NCI-H345 treated with DMSO at 0.1 percent for 48 hours (cell line): ENCODE measurements at regions not wholly inside any gene's neighbourhood (a gene's known extent, or its start where the extent isn't known, plus 50 kb on each side); places are given as distances from the start of the nearest gene placed in this dataset.

Source experiments
- DNase-seq: peaks from one replicate; lab custom pipeline; 2025; ENCODE audit not compliant: unreplicated experiment; lab: John Stamatoyannopoulos, UW

DNA sequence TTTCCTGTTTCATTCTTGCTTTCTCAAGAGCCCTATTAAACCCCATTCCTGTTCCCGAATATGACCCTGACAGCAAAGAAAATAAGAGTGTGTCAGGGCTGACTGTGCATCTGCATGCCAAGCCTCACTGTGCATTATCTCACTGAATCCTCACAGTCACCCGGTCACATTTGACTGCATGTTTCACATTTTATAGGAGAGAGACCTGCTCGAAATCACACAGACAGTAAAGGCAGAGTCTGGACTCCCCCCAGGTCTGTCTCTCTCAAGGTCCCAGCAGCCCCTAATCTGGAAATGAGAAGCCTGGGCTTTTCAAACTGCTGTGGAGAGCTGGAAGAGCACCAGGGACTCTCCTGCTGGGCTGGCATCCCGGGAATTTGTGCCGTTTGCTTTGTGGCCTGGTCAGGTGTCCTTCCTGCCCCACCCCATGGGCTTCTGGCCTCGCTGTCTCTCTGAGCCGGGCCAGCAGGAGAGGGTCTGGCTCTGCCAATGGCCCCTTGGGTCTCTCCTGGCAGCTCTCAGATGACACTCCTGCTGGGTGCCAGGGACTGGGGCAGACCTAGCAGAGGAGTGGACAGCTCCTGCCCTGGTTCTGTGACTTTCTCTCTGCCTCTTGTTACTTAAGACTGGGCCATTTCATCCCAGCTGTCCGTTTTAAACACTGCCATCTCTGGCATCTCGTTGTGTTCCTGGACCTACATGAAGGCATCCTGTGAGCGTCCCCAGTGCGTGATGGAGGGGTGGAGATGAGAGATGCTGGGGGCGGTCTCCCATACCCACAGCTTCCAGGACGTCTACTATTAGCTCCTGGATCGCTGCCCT, 173.6 kb downstream of the ARHGAP12 start:
- DNase-seq, result no peak

DNA sequence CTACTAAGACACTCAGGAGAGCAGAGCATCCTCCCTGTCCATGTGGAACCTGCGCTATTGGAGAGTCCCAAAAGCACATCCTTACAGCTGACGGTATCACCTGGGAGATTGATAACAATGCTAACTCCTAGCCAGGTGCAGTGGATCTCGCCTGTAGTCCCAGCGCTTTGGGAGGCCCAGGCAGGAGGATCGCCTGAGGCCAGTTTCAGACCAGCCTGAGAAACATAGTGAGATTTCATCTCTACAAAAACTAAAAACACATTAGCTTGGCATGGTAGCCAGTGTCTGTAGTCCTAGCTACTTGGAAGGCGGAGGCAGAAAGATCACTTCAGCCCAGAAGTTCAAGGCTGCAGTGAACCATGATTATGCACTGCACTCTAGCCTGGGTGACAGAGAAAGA, 174.9 kb downstream of the ARHGAP12 start:
- DNase-seq, result no peak

GRCh38 chr10:31752170-31752569, 176.5 kb downstream of the ARHGAP12 start:
- DNase-seq, result no peak

- DNase-seq, result no peak
Measured at GRCh38 chr10:31751738-31752080, 176.9 kb downstream of the ARHGAP12 start.

DNA sequence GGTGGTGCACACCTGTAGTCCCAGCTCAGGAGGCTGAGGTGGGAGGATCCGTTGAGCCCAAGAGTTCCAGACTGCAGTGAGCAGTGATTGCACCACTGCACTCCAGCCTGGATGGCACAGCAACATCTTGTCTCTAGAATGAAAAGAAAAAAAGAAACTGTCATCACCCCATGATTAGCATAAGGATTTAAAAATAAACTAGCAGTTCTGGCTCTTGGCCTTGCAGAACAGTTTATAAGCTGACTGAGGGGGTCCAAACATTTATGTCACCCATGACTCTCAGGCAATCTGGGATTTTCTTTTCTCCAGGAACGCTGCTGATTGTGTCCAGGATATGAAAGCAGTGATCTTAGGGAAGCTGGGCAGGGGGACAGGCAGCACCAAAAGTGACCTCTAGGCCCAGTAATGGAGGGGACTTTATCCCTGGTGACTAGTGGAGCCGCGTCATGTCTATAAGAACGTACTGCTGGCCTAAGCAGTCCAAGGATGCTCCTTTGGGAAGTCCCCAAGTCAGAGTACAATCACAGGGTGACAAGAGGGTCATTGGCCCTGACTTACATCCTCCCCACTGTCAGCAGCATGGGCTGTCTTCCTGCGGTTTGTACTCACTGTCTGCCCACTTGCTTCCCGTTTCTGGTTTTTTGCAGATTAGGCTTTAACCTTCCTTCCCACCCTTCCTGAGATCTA, 177.4 kb downstream of the ARHGAP12 start:
- DNase-seq, result no peak

- no peak for DNase-seq
Measured at GRCh38 chr10:31749981-31750840, 178.4 kb downstream of the ARHGAP12 start.

DNA sequence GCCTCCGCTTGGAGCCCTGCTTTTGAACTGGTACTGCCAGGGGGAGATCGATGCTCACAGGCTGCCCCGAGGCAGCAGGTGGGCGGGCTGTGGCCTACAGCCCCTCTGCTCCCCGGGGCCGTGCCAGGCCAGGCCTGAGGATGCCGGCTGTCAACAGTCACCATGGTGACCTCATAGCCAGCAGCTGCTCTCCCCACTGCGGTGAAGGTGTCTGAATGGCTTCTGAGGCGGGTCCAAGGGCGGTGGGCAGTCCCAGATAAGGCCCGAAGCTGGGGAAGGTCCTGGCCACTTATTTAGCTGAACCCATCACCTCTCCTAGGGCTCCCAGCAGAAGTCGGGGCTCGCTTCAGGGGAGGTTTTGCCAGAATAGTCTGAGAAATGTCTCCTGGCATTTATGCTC, 179.3 kb downstream of the ARHGAP12 start:
- DNase-seq, result no peak

DNA sequence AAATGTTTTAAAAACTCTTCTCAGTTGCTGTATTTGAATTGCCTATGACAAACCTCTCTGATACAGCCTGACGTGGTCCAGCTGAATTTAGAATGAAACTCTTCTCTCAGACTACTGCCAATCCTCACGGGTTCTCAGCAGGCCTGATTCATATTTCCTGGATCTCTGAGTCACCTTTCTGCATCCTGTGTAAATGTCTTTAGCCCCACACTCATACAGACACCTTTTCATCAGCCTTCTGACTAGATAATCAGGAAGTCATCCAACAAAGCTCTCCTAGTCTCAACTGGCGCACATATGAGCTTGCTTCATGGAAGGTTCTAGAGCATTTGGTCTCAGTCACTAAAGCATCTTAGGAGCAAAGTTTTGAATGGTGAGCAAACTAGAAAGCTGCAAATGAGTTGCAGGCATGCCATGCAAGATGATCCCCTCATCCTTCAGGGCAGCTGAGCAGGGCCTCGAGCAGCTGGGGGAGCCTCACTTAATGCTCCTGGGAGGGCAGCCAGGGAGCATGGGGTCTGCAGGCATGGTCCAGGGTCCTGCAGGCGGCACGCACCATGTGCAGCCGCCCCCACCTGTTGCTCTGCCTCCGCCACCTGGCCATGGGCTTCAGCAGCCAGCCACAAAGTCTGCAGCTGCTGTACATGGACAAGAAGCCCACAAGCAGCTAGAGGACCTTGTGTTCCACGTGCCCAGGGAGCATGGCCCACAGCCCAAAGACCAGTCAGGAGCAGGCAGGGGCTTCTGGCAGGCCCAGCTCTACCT, 182.8 kb downstream of the ARHGAP12 start:
- no peak for DNase-seq

GRCh38 chr10:31744025-31744424, 184.6 kb downstream of the ARHGAP12 start:
- no peak for DNase-seq

- no peak for DNase-seq
Measured at GRCh38 chr10:31742255-31742654, 186.4 kb downstream of the ARHGAP12 start.

GRCh38 chr10:31741473-31741872, 187.2 kb downstream of the ARHGAP12 start:
- DNase-seq, result no peak

DNA sequence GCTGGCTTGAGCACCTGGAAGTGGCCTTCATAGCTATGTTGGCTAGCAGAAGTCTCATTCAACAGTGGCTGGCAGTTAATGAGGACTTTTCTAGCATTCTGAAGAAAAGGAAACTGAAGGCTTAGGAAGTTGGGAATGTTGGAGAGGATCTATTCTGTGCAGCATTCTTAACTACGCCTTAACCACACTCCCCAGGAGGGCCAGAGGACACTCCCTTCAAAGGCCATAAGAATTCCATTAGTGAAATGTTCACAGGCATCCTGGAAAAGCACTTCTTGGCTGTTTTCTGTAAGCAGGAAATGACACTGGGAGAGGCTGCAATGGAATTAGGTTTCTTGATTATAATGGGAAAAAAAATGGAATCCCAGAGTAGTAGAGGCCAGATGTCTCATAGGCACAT, 188.9 kb downstream of the ARHGAP12 start:
- DNase-seq, result no peak

DNA sequence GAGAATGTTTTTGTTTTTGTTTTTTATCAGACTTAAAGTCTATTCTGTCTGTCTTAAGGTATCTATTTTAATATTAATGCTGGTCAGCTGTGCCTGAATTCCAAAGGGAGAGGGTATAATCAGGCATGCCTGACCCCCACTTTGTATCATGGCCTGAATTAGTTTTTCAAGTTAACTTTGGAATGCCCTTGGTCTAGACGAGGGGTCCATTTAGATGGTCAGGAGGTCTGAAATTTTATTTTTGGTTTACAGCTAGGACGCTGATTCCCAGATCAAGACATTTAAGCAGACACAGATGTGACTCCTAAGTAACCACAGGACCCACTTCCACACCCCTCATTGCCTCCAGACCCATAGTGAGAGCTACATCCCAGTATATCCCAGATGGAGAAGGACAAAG, 189.5 kb downstream of the ARHGAP12 start:
- DNase-seq, result no peak

- DNase-seq, result no peak
Measured at GRCh38 chr10:31731711-31732110, 196.9 kb downstream of the ARHGAP12 start.

DNA sequence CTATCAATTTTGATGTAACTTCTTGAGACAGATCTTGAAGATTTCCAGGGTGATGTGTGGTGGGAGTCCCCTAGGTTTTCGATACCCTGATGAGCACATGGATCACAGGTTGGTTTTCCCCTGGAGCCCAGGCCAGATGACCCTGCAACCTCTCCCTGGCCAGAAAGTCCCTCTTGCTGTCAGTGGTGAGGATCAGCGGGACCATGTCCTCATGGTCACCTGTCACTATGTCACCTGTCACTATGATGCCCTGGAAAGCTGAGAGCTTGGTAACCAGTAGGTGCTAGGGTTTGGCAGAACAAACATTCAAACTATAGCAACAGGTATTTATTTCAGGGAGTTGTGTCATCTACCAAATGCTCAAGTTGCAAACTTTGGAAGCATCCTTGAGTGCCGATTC, 197.9 kb downstream of the ARHGAP12 start:
- DNase-seq, result no peak

DNA sequence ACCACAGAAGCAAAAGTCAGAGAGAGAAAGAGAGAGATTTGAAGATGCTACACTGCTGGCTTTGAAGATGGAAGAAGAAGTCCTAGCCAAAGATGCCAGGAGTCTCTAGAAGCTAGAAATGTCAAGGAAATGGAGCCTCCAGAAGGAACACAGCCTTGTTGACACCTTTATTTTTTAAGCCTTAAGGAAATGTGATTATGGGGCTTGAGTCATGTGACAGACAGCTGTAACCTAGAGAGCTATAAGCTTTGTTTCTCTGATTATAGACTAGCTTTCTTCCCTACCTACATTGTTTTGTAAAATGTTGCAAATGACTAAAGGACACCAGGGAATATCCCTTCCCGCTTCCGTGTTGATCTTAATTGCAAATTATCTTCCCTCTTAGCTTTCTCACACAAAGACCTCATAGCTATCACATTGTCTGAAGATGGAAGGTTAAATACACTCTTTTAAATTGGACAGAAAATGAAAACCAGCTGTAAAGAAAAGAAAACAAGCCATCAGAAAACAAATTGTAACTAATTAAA, 199.9 kb downstream of the ARHGAP12 start:
- DNase-seq, result no peak

DNA sequence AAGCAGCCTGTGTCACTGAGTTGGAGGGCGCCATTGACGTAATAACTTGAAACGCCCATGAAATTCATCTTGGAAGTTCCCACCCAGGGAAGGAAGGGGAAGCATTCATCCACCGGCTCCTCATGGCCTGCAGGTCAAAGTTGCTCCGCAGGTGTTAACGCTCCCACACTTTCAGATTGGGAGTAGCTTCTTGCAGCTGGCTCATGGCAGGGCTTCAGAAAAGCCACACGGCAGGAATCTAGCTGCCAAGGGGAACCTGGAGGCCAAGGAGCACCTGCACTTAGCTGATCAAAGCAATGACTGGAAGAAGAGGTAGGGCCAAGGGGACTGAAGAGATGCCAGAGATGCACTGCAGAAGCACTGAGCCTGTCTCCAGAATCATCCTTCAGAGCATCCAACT, 203.2 kb downstream of the ARHGAP12 start:
- DNase-seq, result no peak

DNA sequence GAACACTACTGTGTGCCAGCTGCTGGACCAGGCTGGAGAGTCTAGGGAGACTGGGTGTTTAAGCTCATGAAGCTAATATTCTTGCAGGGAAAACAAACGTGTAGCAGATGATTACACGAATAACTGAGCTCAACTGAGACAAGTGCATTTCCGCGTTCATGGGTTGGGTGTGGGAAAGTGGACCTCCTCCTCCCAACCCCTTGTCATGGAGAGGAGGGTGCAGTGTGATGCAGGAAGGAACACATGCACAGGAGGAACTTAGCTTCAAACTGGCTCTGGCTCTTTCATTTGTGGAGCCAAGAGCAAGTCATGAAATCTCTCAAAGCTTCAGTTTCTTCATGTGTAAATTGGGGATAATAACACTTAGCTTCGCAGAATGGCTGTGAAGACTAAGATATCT, 204.3 kb downstream of the ARHGAP12 start:
- no peak for DNase-seq

DNA sequence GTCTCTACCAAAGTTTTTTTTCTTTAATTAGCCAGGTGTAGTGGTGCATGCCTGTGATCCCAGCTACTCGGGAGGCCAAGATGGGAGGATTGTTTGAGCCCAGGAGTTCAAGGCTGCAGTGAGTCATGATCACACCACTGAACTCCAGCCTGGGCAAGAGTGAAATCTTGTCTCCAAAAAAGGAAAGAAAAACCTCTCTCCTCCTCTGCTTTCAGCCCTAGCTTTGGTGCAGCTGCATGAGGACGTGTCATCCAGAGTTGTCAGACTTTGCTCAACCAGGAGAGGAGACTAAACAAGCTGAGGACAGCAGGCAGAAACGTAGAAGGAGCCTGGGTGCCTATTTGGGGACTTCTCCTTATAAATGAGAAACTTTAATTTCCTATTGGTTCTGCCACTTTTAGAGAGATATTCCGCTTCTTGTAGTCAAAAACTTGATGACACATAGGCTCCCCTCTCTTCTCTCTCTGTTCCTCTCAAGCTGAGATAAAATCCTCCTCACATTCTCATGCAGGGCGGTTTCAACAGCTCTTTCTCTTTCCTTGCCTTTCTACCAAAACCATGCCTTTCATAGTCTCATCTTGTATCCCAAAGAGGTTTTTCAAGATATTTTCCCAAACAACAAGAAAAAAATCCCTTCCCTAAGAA, 205.4 kb downstream of the ARHGAP12 start:
- no peak for DNase-seq

DNA sequence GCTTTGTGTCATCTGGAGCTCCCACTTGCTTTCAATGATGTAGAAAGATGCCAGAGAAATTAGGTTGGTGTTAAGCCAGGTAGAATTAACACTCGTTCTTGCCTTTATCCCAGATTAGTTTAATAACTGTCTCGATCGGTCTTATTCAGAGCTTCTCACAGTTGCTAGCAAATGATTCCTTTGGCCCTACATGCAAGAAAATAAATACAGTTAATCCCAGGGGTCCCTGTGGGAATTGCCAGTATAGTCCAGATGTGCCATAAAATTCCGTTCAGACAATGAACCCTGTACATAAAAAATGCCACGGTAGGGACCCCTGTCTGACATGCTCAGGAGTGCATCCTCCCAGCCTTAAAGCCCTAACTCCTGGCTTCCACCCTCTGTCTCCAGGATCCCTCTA, 207.5 kb downstream of the ARHGAP12 start:
- DNase-seq, result no peak
